ENCODE measurements at regions not wholly inside any gene's neighbourhood (a gene's known extent, or its start where the extent isn't known, plus 50 kb on each side); places are given as distances from the start of the nearest gene placed in this dataset.
"Not testable (repeated sequence)": the region's sequence is repeated elsewhere in the genome, so short reads cannot be mapped to it uniquely, and the experiment has no call there.

- Histone ChIP-seq H3K9me3 (no peaks in the 10 kb centered on the region), H3K4me1 (peaks cover 23% of the 10 kb centered on the region), H3K4me2 (no peak overlapping the region), H3K4me3 (no peak overlapping the region), H3K27ac (no peak overlapping the region)
- FAIRE-seq (no peak), DNase-seq (ENCODE audit: low read depth in 1 of 2, low spot score in 1 of 2) (no peak), ATAC-seq (no peak)
- ChIA-PET CTCF (interaction anchor here (0.6 to 2.0 kb wide), 2 partner anchors 11 to 19 kb away, joined by 3 to 6 read pairs; no protein-coding TSS in a partner anchor), POLR2A (no interaction called here)
- WGBS (ENCODE audit: missing lambda C conversion rate) = 79% methylated on average over 5 of the region's 5 CpGs
- TF ChIP-seq E2F6 (IDR thresholded peaks at IDR 0.05; ENCODE audit: borderline replicate concordance, low read depth) (no peak), CTCF (IDR thresholded peaks at IDR 0.05) (no peak), RCOR1 (IDR thresholded peaks at IDR 0.05; ENCODE audit: low read depth, low read length) (no peak), NPAS2 (CRISPR knock-in tag; IDR thresholded peaks at IDR 0.05; ENCODE audit: borderline replicate concordance) (no peak), PBX3 (IDR thresholded peaks at IDR 0.05) (no peak), KDM5A (IDR thresholded peaks at IDR 0.05) (no peak), MAX (IDR thresholded peaks at IDR 0.05) (no peak), ZSCAN20 (CRISPR knock-in tag; IDR thresholded peaks at IDR 0.05) (no peak), EHMT2 (IDR thresholded peaks at IDR 0.05; ENCODE audit: low read depth) (no peak), HOXB13 (CRISPR knock-in tag; IDR thresholded peaks at IDR 0.05; ENCODE audit: low read depth) (no peak), USF2 (IDR thresholded peaks at IDR 0.05) (no peak)
Observed at GRCh38 chr9:81829195-81829882, 98.9 kb upstream of the SPATA31D4 start.

- H3K4me3 ChIP-seq; POLR2A ChIA-PET; FAIRE-seq; ATAC-seq; H3K9me3 ChIP-seq; H3K4me2 ChIP-seq; DNase-seq (ENCODE audit: low read depth in 1 of 2, low spot score in 1 of 2); H3K27ac ChIP-seq: not testable (repeated sequence)
- CTCF ChIA-PET = interaction anchor here (2.0 kb wide), 1 partner anchor 17 kb away, joined by 6 read pairs; no protein-coding TSS in a partner anchor
- WGBS (ENCODE audit: missing lambda C conversion rate) = 93% methylated on average over 8 of the region's 8 CpGs
- peaks cover 15% of the 10 kb centered on the region for H3K4me1 ChIP-seq
Observed at GRCh38 chr9:81830431-81830830, 97.8 kb upstream of the SPATA31D4 start.

GRCh38 chr9:81832571-81833285 lies 95.5 kb upstream of the SPATA31D4 start:
- CTCF ChIA-PET = no interaction called here
- no peak for FAIRE-seq
- 82% methylated on average over 6 of the region's 6 CpGs for WGBS (ENCODE audit: missing lambda C conversion rate)
- TF ChIP-seq SMC3 (IDR thresholded peaks at IDR 0.05) (no peak), JUN (IDR thresholded peaks at IDR 0.05) (no peak), NPAS2 (CRISPR knock-in tag; IDR thresholded peaks at IDR 0.05; ENCODE audit: borderline replicate concordance) (no peak), CEBPB (IDR thresholded peaks at IDR 0.05) (no peak), HMGXB4 (CRISPR knock-in tag; IDR thresholded peaks at IDR 0.05; ENCODE audit: borderline replicate concordance) (no peak), RARB (CRISPR knock-in tag; IDR thresholded peaks at IDR 0.05) (no peak), POLR2AphosphoS2 (conservative IDR thresholded peaks at IDR 0.05; ENCODE audit: low read length) (no peak), REST (IDR thresholded peaks at IDR 0.05) (no peak), CBX8 (IDR thresholded peaks at IDR 0.05) (no peak), GATA3 (IDR thresholded peaks at IDR 0.05; ENCODE audit: borderline replicate concordance) (no peak)

More at GRCh38 chr9:81832571-81833285, 95.5 kb upstream of the SPATA31D4 start:
- H3K4me2 ChIP-seq = no peak overlapping the region
- H3K9me3 ChIP-seq = no peaks in the 10 kb centered on the region
- H3K27ac ChIP-seq = peak overlapping the region in 1 of 2 experiments; percentile 38; a peak in 1 of 6 replicates
- ATAC-seq = no peak
- H3K4me3 ChIP-seq = no peak overlapping the region
- POLR2A ChIA-PET = no interaction called here
- peaks cover 7% of the 10 kb centered on the region; the same call in 2 of the 3 replicates for H3K4me1 ChIP-seq
- no peak for DNase-seq (ENCODE audit: low read depth in 1 of 2, low spot score in 1 of 2)
